H1 (cell line): ENCODE measurements at regions not wholly inside any gene's neighbourhood (a gene's known extent, or its start where the extent isn't known, plus 50 kb on each side); places are given as distances from the start of the nearest gene placed in this dataset.

Experiments
- CHD2 ChIP-seq: IDR thresholded peaks from 2 replicates; pipeline ENCODE4 v1.6.1; 2012; ENCODE audit warnings: low read length, improper control_type of control experiment
- GABPA ChIP-seq: IDR thresholded peaks from 2 replicates; pipeline ENCODE4 v1.6.1; 2011; ENCODE audit warnings: mild to moderate bottlenecking, low read length, moderate library complexity, borderline replicate concordance; ENCODE audit not compliant: insufficient read depth
- GTF2F1 ChIP-seq: IDR thresholded peaks from 2 replicates; pipeline ENCODE4 v1.6.1; 2012; ENCODE audit warnings: low read depth, low read length, improper control_type of control experiment, borderline replicate concordance
- MAFK ChIP-seq: IDR thresholded peaks from 2 replicates; pipeline ENCODE4 v1.6.1; 2012; ENCODE audit warnings: low read depth, mild to moderate bottlenecking, improper control_type of control experiment, low read length
- POLR2AphosphoS5 ChIP-seq: IDR thresholded peaks from 2 replicates; pipeline ENCODE4 v1.6.1; 2011; ENCODE audit warnings: low read depth, low read length
- SP1 ChIP-seq: IDR thresholded peaks from 2 replicates; pipeline ENCODE4 v1.6.1; 2011; ENCODE audit warnings: low read depth, low read length
- SUZ12 ChIP-seq: fragments of 200-600 bp; sonication (generic); IDR thresholded peaks from 2 replicates; pipeline ENCODE4 v1.6.1; 2012; ENCODE audit warnings: mild to moderate bottlenecking, inconsistent platforms, low read length, moderate library complexity, mixed read lengths
- TCF12 ChIP-seq: IDR thresholded peaks from 2 replicates; pipeline ENCODE4 v1.6.1; 2011; ENCODE audit warnings: low read depth, mild to moderate bottlenecking, low read length

- TF ChIP-seq GABPA (no peak), TCF12 (no peak), GTF2F1 (no peak), SUZ12 (no peak), SP1 (no peak), POLR2AphosphoS5 (no peak), CHD2 (no peak), MAFK (no peak)
Measured at GRCh38 chr9:135244271-135245221, 157.1 kb downstream of the OLFM1 start (continued).
